ENCODE measurements at regions not wholly inside any gene's neighbourhood (a gene's known extent, or its start where the extent isn't known, plus 50 kb on each side); places are given as distances from the start of the nearest gene placed in this dataset.

DNA sequence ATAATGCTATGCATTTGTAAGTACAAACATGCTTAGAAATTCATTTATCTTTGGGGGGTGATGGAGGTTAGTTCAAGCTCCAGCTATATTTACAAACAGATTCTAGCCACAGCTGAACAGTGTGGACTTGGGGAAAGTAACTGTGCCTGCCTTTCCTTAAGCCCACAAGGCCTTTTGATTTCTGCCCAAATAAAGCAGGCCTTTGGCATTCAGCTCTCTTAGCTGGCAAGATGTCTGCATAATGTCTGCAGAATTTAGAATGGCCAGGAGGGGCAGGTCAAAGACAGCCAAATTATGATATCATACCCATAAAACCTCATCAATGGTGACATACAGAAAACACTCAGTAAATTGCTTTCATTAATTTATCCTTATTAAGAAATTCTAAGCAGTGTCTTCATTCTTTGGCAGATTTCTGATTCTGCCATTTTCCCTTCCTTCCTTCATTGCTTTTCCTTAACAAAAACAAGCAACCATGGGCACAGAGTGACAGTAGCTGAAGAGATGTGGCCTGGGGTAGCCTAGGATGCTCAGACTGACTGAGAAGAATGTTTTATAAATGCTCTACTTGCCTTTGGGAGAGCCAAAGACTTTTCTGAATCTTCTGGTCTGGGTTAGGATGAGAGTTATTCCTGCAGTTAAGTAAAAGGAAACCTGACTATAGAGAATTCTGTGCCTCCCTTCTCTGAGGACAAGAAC, 538.7 kb upstream of the NR3C2 start:
- Histone ChIP-seq H3K4me3 (ENCODE audit: low read depth in 1 of 2, low read length in 2 of 2) (no peak overlapping the region), H3K36me3 (ENCODE audit: insufficient read depth, low read length) (no peaks in the 10 kb centered on the region), H4K20me1 (ENCODE audit: insufficient read depth, low read length) (no peaks in the 10 kb centered on the region), H3K4me1 (ENCODE audit: insufficient read depth, low read length) (no peaks in the 10 kb centered on the region), H2AFZ (ENCODE audit: low read depth, low read length) (no peak overlapping the region), H3K9me3 (ENCODE audit: insufficient read depth, low read length, severe bottlenecking) (no peaks in the 10 kb centered on the region), H3K27ac (ENCODE audit: low read length) (no peak overlapping the region), H3K4me2 (ENCODE audit: insufficient read depth, low read length) (no peak overlapping the region), H3K27me3 (ENCODE audit: insufficient read depth, low read length, poor library complexity) (no peaks in the 10 kb centered on the region), H3K9ac (ENCODE audit: low read depth, low read length) (no peak overlapping the region), H3K79me2 (ENCODE audit: insufficient read depth, low read length) (no peaks in the 10 kb centered on the region)
- ATAC-seq (ENCODE audit: insufficient read depth, low read depth) (no peak), DNase-seq (no peak)
- TF ChIP-seq EZH2 (IDR thresholded peaks at IDR 0.05; ENCODE audit: borderline replicate concordance, low read depth, low read length, severe bottlenecking), result no peak
- TF ChIP-seq, protein P1, sequence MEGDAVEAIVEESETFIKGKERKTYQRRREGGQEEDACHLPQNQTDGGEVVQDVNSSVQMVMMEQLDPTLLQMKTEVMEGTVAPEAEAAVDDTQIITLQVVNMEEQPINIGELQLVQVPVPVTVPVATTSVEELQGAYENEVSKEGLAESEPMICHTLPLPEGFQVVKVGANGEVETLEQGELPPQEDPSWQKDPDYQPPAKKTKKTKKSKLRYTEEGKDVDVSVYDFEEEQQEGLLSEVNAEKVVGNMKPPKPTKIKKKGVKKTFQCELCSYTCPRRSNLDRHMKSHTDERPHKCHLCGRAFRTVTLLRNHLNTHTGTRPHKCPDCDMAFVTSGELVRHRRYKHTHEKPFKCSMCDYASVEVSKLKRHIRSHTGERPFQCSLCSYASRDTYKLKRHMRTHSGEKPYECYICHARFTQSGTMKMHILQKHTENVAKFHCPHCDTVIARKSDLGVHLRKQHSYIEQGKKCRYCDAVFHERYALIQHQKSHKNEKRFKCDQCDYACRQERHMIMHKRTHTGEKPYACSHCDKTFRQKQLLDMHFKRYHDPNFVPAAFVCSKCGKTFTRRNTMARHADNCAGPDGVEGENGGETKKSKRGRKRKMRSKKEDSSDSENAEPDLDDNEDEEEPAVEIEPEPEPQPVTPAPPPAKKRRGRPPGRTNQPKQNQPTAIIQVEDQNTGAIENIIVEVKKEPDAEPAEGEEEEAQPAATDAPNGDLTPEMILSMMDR (IDR thresholded peaks at IDR 0.05; ENCODE audit: borderline replicate concordance, extremely low read depth, low read length, poor library complexity, severe bottlenecking), result no peak

DNA sequence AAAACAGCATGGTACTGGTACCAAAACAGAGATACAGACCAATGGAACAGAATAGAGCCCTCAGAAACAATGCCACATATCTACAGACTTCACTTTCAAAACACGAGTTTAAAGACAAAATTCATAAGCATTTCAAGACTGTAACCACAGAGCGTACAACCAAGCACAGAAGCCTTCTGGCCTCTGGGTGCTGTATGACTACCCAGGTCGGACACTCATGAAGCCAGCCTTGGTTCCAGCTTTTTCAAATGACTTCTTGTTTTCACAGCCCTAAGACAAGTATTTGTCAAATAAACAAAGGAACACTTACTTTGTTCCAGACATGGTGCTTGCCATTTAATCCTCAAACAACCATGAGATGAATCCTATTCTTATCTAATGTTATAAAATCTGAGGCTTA, 536.1 kb upstream of the NR3C2 start:
- Histone ChIP-seq H3K27me3 (ENCODE audit: insufficient read depth, low read length, poor library complexity) (no peaks in the 10 kb centered on the region), H3K9me3 (ENCODE audit: insufficient read depth, low read length, severe bottlenecking) (no peaks in the 10 kb centered on the region), H3K4me3 (ENCODE audit: low read depth in 1 of 2, low read length in 2 of 2) (no peak overlapping the region), H3K9ac (ENCODE audit: low read depth, low read length) (no peak overlapping the region), H4K20me1 (ENCODE audit: insufficient read depth, low read length) (no peaks in the 10 kb centered on the region), H3K36me3 (ENCODE audit: insufficient read depth, low read length) (no peaks in the 10 kb centered on the region), H3K4me1 (ENCODE audit: insufficient read depth, low read length) (no peaks in the 10 kb centered on the region), H3K79me2 (ENCODE audit: insufficient read depth, low read length) (no peaks in the 10 kb centered on the region), H3K27ac (ENCODE audit: low read length) (no peak overlapping the region), H3K4me2 (ENCODE audit: insufficient read depth, low read length) (no peak overlapping the region), H2AFZ (ENCODE audit: low read depth, low read length) (no peak overlapping the region)
- TF ChIP-seq EZH2 (IDR thresholded peaks at IDR 0.05; ENCODE audit: borderline replicate concordance, low read depth, low read length, severe bottlenecking), result no peak
- TF ChIP-seq, protein P1 (IDR thresholded peaks at IDR 0.05; ENCODE audit: borderline replicate concordance, extremely low read depth, low read length, poor library complexity, severe bottlenecking), result no peak
- no peak for ATAC-seq (ENCODE audit: insufficient read depth, low read depth)
- no peak for DNase-seq

DNA sequence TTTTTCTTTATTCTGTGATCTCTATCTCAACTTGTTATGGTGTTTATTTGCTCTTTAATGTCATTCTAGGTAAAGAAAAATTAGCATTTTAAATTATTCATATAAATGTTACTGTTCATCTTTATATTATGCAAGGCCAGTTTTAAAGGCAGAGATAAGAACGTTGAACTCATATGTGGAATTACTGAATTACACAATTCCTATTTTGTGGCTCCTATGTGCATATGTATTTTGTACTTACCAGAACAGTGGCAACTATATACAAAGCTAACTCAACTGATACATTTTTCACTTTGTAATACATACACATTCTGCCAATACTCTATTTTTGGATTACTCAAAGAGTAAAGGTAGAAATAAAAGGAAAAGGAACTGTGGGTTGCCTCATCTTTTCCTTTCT, 533.2 kb upstream of the NR3C2 start:
- Histone ChIP-seq H3K27me3 (ENCODE audit: insufficient read depth, low read length, poor library complexity) (no peaks in the 10 kb centered on the region), H3K9me3 (ENCODE audit: insufficient read depth, low read length, severe bottlenecking) (no peaks in the 10 kb centered on the region), H3K79me2 (ENCODE audit: insufficient read depth, low read length) (no peaks in the 10 kb centered on the region), H4K20me1 (ENCODE audit: insufficient read depth, low read length) (no peaks in the 10 kb centered on the region), H3K27ac (ENCODE audit: low read length) (no peak overlapping the region), H3K9ac (ENCODE audit: low read depth, low read length) (no peak overlapping the region), H3K4me2 (ENCODE audit: insufficient read depth, low read length) (no peak overlapping the region), H2AFZ (ENCODE audit: low read depth, low read length) (no peak overlapping the region), H3K4me1 (ENCODE audit: insufficient read depth, low read length) (no peaks in the 10 kb centered on the region), H3K4me3 (ENCODE audit: low read depth in 1 of 2, low read length in 2 of 2) (no peak overlapping the region), H3K36me3 (ENCODE audit: insufficient read depth, low read length) (no peaks in the 10 kb centered on the region)
- no peak for DNase-seq
- no peak for ATAC-seq (ENCODE audit: insufficient read depth, low read depth)
- TF ChIP-seq, protein P1 (IDR thresholded peaks at IDR 0.05; ENCODE audit: borderline replicate concordance, extremely low read depth, low read length, poor library complexity, severe bottlenecking), result no peak
- TF ChIP-seq EZH2 (IDR thresholded peaks at IDR 0.05; ENCODE audit: borderline replicate concordance, low read depth, low read length, severe bottlenecking), result no peak
